Gastrocnemius medialis (tissue), 4 donors: ENCODE measurements at regions not wholly inside any gene's neighbourhood (a gene's known extent, or its start where the extent isn't known, plus 50 kb on each side); places are given as distances from the start of the nearest gene placed in this dataset.

Experiments
- ATAC-seq, 2 donors: fragments of 150-250 bp; one replicate each; pipeline ENCODE4 v1.9.1; 2016
- DNase-seq, 2 donors: peaks; one replicate each; pipeline ENCODE4 v3.0.0-alpha.2; 2019
- H3K27ac ChIP-seq, 4 donors: fragments of 200-600 bp; sonication (generic); 1 replicate in 1 of 4; 2 replicates in 3 of 4; pipeline ENCODE4 v1.5.1; 2016 to 2018; ENCODE audit warnings: mild to moderate bottlenecking in 2 of 4, moderate library complexity in 1 of 4
- H3K27me3 ChIP-seq, 3 donors: fragments of 200-600 bp; sonication (generic) in 2 of 3; 1 replicate in 1 of 3; 2 replicates in 2 of 3; pipeline versions ENCODE4 v1.5.1 to v1.6.0; 2016 to 2019; ENCODE audit warnings: mild to moderate bottlenecking in 1 of 3, moderate library complexity in 1 of 3
- H3K36me3 ChIP-seq, 2 donors: fragments of 200-600 bp; sonication (generic) in 1 of 2; one replicate each; pipeline ENCODE4 v1.5.1; 2017 to 2018
- H3K4me1 ChIP-seq, 2 donors: fragments of 200-600 bp; sonication (generic) in 1 of 2; one replicate each; pipeline ENCODE4 v1.5.1; 2016 to 2017; ENCODE audit warnings: mild to moderate bottlenecking in 2 of 2
- H3K4me3 ChIP-seq, 4 donors: fragments of 200-600 bp; sonication (generic) in 3 of 4; 1 replicate in 1 of 4; 2 replicates in 3 of 4; pipeline ENCODE4 v1.5.1; 2016 to 2019; ENCODE audit warnings: mild to moderate bottlenecking in 2 of 4
- H3K9me3 ChIP-seq, 3 donors: fragments of 200-600 bp; sonication (generic) in 2 of 3; 1 replicate in 1 of 3; 2 replicates in 2 of 3; pipeline ENCODE4 v1.5.1; 2016 to 2019
- POLR2A ChIP-seq, 2 donors: fragments of 450-650 bp; IDR thresholded peaks; one replicate each; pipeline ENCODE4 v1.6.1; 2017; ENCODE audit warnings: antibody characterized with exemption in 2 of 2, mild to moderate bottlenecking in 2 of 2, moderate library complexity in 2 of 2
- in situ Hi-C, 4 donors: fragments of 200-750 bp; cut with MboI; loops; one replicate each; pipeline versions ENCODE4 v1.15.0 to v1.8.0; 2017; ENCODE audit warnings: low sequenced_read_pairs in 4 of 4
- intact Hi-C: fragments of 100-400 bp; cut with DNase I; formaldehyde crosslinking; loops from one replicate; pipeline ENCODE4 v1.15.1; 2023; ENCODE audit warnings: low total_unique reads
- TF ChIP-seq, protein P1 (sequence below), 5 experiments: fragments of 450-650 bp in 3 of 5; fragments of 200-600 bp in 2 of 5; sonication (generic) in 2 of 5; IDR thresholded peaks in 4 of 5; conservative IDR thresholded peaks in 1 of 5; 1 replicate in 4 of 5; 2 replicates in 1 of 5; pipeline ENCODE4 v1.5.1; 2016 to 2019; ENCODE audit warnings: antibody characterized with exemption in 5 of 5, mild to moderate bottlenecking in 3 of 5, moderate library complexity in 3 of 5

DNA sequence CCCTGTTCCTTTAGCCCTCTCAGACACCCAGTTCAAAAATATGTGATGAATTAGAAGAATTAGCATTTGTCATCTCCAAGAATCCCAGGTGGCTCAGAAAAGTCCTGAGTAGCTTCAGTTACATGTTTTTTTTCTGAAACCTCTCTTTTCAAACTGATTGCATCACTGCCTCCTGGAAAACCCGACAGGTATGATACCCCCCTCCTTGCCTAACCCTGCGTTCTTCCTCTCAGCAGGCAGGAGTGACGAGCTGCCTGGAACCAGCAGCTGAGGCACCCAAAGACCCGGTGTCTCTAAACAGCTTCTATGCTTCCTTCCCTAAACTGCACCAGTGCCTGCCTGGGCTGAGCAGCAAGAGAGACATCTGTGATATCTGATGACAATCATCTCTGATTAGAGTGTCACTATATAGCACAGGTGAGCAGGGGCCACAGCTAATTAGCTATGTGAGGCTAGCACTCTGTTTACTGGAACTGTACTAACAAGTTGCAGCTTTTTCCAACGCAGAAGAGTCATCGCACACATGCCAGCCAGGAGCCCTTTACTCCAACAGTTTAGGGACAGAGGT lies 376.4 kb upstream of the ATP5MC3 start:
- ATAC-seq = no peak
- no peaks in the 10 kb centered on the region for H3K4me1 ChIP-seq
- no peak overlapping the region for H3K4me3 ChIP-seq
- H3K36me3 ChIP-seq = no peaks in the 10 kb centered on the region
- no peaks in the 10 kb centered on the region for H3K9me3 ChIP-seq
- no peaks in the 10 kb centered on the region for H3K27me3 ChIP-seq
- no peak for DNase-seq
- in situ Hi-C loops (no loop called here), intact Hi-C loops (no loop called here)
- H3K27ac ChIP-seq = no peak overlapping the region
- TF ChIP-seq, protein P1, sequence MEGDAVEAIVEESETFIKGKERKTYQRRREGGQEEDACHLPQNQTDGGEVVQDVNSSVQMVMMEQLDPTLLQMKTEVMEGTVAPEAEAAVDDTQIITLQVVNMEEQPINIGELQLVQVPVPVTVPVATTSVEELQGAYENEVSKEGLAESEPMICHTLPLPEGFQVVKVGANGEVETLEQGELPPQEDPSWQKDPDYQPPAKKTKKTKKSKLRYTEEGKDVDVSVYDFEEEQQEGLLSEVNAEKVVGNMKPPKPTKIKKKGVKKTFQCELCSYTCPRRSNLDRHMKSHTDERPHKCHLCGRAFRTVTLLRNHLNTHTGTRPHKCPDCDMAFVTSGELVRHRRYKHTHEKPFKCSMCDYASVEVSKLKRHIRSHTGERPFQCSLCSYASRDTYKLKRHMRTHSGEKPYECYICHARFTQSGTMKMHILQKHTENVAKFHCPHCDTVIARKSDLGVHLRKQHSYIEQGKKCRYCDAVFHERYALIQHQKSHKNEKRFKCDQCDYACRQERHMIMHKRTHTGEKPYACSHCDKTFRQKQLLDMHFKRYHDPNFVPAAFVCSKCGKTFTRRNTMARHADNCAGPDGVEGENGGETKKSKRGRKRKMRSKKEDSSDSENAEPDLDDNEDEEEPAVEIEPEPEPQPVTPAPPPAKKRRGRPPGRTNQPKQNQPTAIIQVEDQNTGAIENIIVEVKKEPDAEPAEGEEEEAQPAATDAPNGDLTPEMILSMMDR (IDR thresholded peaks at IDR 0.05 in 4 of 5, conservative IDR thresholded peaks at IDR 0.05 in 1 of 5) = no peak
- no peak for TF ChIP-seq POLR2A (IDR thresholded peaks at IDR 0.05)

GRCh38 chr2:175553910-175554309 lies 372.4 kb upstream of the ATP5MC3 start:
- Histone ChIP-seq H3K27ac (no peak overlapping the region), H3K27me3 (no peaks in the 10 kb centered on the region), H3K36me3 (no peaks in the 10 kb centered on the region), H3K4me3 (no peak overlapping the region), H3K9me3 (no peaks in the 10 kb centered on the region), H3K4me1 (no peaks in the 10 kb centered on the region)
- TF ChIP-seq, protein P1 (IDR thresholded peaks at IDR 0.05 in 4 of 5, conservative IDR thresholded peaks at IDR 0.05 in 1 of 5) = no peak
- TF ChIP-seq POLR2A (IDR thresholded peaks at IDR 0.05) = no peak
- no peak for DNase-seq
- intact Hi-C loops (no loop called here), in situ Hi-C loops (no loop called here)
- no peak for ATAC-seq

DNA sequence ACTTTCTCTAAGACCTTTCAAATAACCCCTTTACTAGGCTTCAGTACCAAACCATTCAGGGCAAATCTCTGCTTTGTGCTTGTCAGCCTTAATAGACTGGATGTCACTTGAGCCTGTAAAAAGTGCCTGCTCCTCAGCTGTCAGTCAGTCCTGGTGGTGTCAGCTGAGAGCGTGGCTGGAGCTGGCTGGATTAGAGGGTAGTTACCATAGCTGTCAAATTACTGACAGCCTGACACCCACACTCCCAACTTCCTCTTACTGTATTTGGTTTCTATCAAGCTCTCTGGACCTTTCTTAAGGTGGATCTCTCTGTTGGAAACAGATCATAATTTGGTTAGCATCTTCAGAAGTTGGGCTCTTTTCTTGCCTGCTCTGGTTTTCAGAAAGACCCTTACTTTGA lies 371.4 kb upstream of the ATP5MC3 start:
- no peak for TF ChIP-seq POLR2A (IDR thresholded peaks at IDR 0.05)
- TF ChIP-seq, protein P1 (IDR thresholded peaks at IDR 0.05 in 4 of 5, conservative IDR thresholded peaks at IDR 0.05 in 1 of 5) = no peak
- ATAC-seq = no peak
- Histone ChIP-seq H3K9me3 (no peaks in the 10 kb centered on the region), H3K4me1 (no peaks in the 10 kb centered on the region), H3K27me3 (no peaks in the 10 kb centered on the region), H3K27ac (no peak overlapping the region), H3K4me3 (no peak overlapping the region), H3K36me3 (no peaks in the 10 kb centered on the region)
- in situ Hi-C loops (no loop called here), intact Hi-C loops (no loop called here)
- no peak for DNase-seq

- H3K4me1 ChIP-seq = no peaks in the 10 kb centered on the region
- H3K4me3 ChIP-seq = no peak overlapping the region
- ATAC-seq (no peak), DNase-seq (no peak)
- no peaks in the 10 kb centered on the region for H3K27me3 ChIP-seq
- no peaks in the 10 kb centered on the region for H3K9me3 ChIP-seq
- TF ChIP-seq, protein P1 (IDR thresholded peaks at IDR 0.05 in 4 of 5, conservative IDR thresholded peaks at IDR 0.05 in 1 of 5) = no peak
- no peak for TF ChIP-seq POLR2A (IDR thresholded peaks at IDR 0.05)
- H3K27ac ChIP-seq = no peak overlapping the region
- no peaks in the 10 kb centered on the region for H3K36me3 ChIP-seq
- intact Hi-C loops = no loop called here
- in situ Hi-C loops = no loop called here
Observed at GRCh38 chr2:175540421-175540820, 358.9 kb upstream of the ATP5MC3 start.

DNA sequence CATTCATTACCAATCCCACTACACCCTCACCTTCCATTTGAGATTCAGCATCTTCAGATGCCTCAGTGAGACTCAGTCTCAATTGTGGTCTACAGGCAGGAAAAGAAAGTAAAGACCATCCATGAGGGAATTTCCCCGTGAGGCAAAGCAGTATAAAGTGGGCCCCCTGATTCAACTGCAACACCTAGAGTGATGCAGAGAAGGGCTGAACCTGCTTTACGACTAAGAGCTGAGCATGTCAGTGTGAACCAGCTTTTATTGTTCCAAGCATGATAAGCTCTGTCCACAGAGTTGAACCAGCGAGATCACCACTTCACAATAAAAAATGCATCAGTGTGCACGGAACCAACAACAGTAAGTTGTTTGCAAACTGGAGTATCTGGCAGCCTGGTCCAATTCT lies 357.6 kb upstream of the ATP5MC3 start:
- H3K27ac ChIP-seq = no peak overlapping the region

More for the DNA sequence above, 357.6 kb upstream of the ATP5MC3 start:
- H3K27me3 ChIP-seq = no peaks in the 10 kb centered on the region
- no peak for ATAC-seq
- no peak for DNase-seq
- H3K9me3 ChIP-seq = no peaks in the 10 kb centered on the region
- no peaks in the 10 kb centered on the region for H3K36me3 ChIP-seq
- TF ChIP-seq POLR2A (IDR thresholded peaks at IDR 0.05) = no peak
- TF ChIP-seq, protein P1 (IDR thresholded peaks at IDR 0.05 in 4 of 5, conservative IDR thresholded peaks at IDR 0.05 in 1 of 5) = no peak
- H3K4me1 ChIP-seq = no peaks in the 10 kb centered on the region
- H3K4me3 ChIP-seq = no peak overlapping the region
- intact Hi-C loops (no loop called here), in situ Hi-C loops (no loop called here)
